Peyer's patch (tissue), 4 donors: ENCODE measurements at regions not wholly inside any gene's neighbourhood (a gene's known extent, or its start where the extent isn't known, plus 50 kb on each side); places are given as distances from the start of the nearest gene placed in this dataset.

Experiments used
- POLR2A ChIP-seq, 2 donors: fragments of 450-650 bp; IDR thresholded peaks; one replicate each; pipeline ENCODE4 v1.5.1; 2017; ENCODE audit warnings: antibody characterized with exemption in 2 of 2, mild to moderate bottlenecking in 2 of 2, moderate library complexity in 2 of 2
- TF ChIP-seq, protein P1 (sequence below), 6 experiments: fragments of 450-650 bp in 4 of 6; fragments of 200-600 bp in 2 of 6; sonication (generic) in 1 of 6; IDR thresholded peaks; one replicate each; pipeline ENCODE4 v1.5.1; 2017 to 2019; ENCODE audit warnings: antibody characterized with exemption in 6 of 6, mild to moderate bottlenecking in 3 of 6, moderate library complexity in 1 of 6

DNA sequence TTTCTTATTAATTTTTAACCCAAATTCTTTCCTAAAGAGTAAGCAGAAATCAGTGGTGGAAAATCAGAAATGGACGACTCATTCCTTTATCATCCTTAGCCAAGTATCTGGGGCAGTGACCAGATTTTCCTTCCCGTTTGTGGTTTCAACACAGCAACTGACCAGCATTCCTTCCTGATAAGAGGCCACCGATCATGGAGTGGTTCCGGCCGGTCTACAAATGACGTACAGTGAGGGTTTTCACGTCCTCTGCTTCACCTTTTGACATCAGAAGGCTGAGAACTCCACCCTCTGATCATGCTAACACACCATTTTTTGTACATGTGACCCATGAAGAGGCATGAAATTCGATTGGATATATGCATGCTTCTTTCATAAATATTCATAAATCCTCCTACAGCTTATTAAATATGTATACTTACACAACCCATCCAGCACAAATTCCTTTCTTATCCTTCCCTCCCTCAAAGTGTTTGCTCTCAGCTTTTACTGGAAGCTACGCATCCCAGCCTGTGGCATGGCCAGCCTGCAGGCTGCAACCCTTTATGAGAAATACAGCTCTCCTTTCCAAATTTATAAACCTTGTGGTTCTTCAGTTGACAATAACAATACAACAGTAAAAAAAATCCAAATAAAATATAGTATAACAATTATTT is 173.0 kb upstream of the CASK start:
- TF ChIP-seq, protein P1, sequence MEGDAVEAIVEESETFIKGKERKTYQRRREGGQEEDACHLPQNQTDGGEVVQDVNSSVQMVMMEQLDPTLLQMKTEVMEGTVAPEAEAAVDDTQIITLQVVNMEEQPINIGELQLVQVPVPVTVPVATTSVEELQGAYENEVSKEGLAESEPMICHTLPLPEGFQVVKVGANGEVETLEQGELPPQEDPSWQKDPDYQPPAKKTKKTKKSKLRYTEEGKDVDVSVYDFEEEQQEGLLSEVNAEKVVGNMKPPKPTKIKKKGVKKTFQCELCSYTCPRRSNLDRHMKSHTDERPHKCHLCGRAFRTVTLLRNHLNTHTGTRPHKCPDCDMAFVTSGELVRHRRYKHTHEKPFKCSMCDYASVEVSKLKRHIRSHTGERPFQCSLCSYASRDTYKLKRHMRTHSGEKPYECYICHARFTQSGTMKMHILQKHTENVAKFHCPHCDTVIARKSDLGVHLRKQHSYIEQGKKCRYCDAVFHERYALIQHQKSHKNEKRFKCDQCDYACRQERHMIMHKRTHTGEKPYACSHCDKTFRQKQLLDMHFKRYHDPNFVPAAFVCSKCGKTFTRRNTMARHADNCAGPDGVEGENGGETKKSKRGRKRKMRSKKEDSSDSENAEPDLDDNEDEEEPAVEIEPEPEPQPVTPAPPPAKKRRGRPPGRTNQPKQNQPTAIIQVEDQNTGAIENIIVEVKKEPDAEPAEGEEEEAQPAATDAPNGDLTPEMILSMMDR (IDR thresholded peaks at IDR 0.05) = no peak
- no peak for TF ChIP-seq POLR2A (IDR thresholded peaks at IDR 0.05)
